ENCODE measurements at regions not wholly inside any gene's neighbourhood (a gene's known extent, or its start where the extent isn't known, plus 50 kb on each side); places are given as distances from the start of the nearest gene placed in this dataset.

DNA sequence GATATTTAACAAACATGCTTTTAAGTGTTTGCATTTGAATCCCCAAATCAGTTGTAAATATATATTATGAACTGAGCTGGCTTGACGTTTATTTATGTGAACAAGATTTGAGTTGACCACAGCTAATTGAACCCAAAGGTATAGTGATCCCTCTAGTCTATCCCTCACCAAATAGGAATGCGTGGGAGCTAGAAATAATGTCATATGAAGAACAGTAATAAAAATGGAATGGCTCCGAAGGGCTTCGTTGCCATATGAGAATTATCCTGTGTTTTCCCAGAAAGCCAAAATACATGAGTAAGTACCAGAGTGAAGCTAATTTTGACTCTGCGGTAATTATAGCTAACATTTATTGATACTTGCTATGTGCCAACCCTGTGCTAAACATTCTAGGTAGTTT is 142.7 kb downstream of the ADCYAP1 start:
- no peak for TF ChIP-seq POLR2AphosphoS5 (IDR thresholded peaks at IDR 0.05; ENCODE audit: borderline replicate concordance, low read depth, low read length)
- no peak for TF ChIP-seq FOXP2 (optimal IDR thresholded peaks at IDR 0.05; ENCODE audit: control extremely low read depth, extremely low read length, insufficient read depth)
- TF ChIP-seq EZH2 (IDR thresholded peaks at IDR 0.05), result no peak
- Histone ChIP-seq H3K27ac (no peak overlapping the region), H3K9ac (ENCODE audit: insufficient read length) (no peak overlapping the region), H3K4me3 (no peak overlapping the region), H3K9me3 (ENCODE audit: low read depth, low read length) (no peaks in the 10 kb centered on the region), H3K36me3 (ENCODE audit: insufficient read depth, low read length) (no peaks in the 10 kb centered on the region)
- DNase-seq (ENCODE audit: low read depth, low spot score), result no peak

DNA sequence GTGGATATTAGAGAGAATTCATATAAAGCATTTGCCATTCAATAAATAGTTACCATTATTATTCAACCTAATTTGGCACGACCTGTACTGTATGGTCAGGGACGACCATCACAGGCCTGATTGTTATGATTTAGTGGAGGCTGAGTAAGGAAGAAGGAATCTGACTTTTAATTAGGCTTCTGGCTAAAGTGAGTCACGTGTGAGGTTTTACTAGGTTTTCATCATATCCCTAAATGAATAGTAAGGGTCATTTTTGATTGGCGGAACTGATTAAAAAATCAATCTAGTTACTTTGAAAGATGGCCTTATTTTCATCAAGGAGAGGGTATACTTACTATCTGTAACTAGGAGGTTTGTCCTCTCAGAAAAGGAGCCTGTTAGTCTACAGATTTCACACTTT is 143.4 kb downstream of the ADCYAP1 start:
- H3K9me3 ChIP-seq (ENCODE audit: low read depth, low read length), result no peaks in the 10 kb centered on the region
- H3K4me3 ChIP-seq, result no peak overlapping the region
- no peak overlapping the region for H3K27ac ChIP-seq
- no peak overlapping the region for H3K9ac ChIP-seq (ENCODE audit: insufficient read length)
- TF ChIP-seq FOXP2 (optimal IDR thresholded peaks at IDR 0.05; ENCODE audit: control extremely low read depth, extremely low read length, insufficient read depth), result no peak
- TF ChIP-seq EZH2 (IDR thresholded peaks at IDR 0.05), result no peak
- no peaks in the 10 kb centered on the region for H3K36me3 ChIP-seq (ENCODE audit: insufficient read depth, low read length)
- DNase-seq (ENCODE audit: low read depth, low spot score), result no peak

DNA sequence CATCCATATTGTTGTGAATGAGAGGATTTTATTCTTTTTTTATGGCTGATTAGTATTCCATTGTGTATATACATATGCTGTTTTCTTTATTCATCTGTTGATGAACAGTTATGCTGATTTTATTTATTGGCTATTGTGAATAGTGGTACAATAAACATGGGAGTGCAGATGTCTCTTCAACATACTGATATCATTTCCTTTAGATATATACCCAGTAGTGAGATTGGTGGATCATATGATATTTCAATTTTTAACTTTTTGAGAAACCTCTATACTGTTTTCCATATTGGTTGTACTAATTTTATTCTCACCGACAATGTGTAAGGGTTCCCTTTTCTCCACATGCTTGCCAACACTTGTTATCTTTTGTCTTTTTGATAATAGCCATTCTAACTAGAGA is 144.5 kb downstream of the ADCYAP1 start:
- Histone ChIP-seq H3K9me3 (ENCODE audit: low read depth, low read length) (no peaks in the 10 kb centered on the region), H3K36me3 (ENCODE audit: insufficient read depth, low read length) (no peaks in the 10 kb centered on the region), H3K4me3 (no peak overlapping the region), H3K27ac (no peak overlapping the region), H3K9ac (ENCODE audit: insufficient read length) (no peak overlapping the region)
- DNase-seq (ENCODE audit: low read depth, low spot score), result no peak
- no peak for TF ChIP-seq POLR2AphosphoS5 (IDR thresholded peaks at IDR 0.05; ENCODE audit: borderline replicate concordance, low read depth, low read length)
- no peak for TF ChIP-seq EZH2 (IDR thresholded peaks at IDR 0.05)
- TF ChIP-seq FOXP2 (optimal IDR thresholded peaks at IDR 0.05; ENCODE audit: control extremely low read depth, extremely low read length, insufficient read depth), result no peak

DNA sequence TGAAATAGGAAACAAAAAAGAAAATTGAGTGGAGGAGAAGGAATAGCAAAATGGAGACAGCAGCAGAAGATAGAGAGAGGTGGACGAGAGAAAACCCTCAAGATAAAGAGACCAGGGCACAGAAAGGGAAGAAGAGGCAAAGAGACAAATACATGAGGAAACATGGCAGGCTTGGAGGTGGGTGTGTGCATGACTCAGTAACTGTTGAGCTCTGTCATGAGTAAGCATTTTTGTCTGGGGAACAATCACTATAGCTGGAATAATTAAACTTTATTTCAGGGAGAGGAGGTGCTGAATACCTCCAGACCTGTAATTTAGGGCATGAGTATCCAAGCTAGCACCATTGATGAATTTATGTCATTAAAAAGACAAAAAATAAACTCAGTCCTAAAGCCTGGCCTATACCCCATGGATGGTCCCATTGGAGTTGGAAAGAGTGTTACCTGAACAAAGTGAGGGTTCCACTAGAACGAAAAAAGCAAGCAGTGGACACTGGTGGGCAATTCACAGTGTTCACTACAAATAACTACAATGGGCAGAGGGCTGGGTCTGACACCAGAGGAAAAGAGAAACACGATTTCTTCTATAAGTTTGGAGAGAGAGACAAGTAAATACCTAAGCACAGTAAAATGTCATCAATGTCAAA is 145.5 kb downstream of the ADCYAP1 start:
- Histone ChIP-seq H3K9me3 (ENCODE audit: low read depth, low read length) (no peaks in the 10 kb centered on the region), H3K27ac (no peak overlapping the region), H3K4me3 (no peak overlapping the region), H3K36me3 (ENCODE audit: insufficient read depth, low read length) (no peaks in the 10 kb centered on the region), H3K9ac (ENCODE audit: insufficient read length) (no peak overlapping the region)
- TF ChIP-seq EZH2 (IDR thresholded peaks at IDR 0.05) (no peak), POLR2AphosphoS5 (IDR thresholded peaks at IDR 0.05; ENCODE audit: borderline replicate concordance, low read depth, low read length) (no peak), FOXP2 (optimal IDR thresholded peaks at IDR 0.05; ENCODE audit: control extremely low read depth, extremely low read length, insufficient read depth) (no peak)
- DNase-seq (ENCODE audit: low read depth, low spot score), result no peak

DNA sequence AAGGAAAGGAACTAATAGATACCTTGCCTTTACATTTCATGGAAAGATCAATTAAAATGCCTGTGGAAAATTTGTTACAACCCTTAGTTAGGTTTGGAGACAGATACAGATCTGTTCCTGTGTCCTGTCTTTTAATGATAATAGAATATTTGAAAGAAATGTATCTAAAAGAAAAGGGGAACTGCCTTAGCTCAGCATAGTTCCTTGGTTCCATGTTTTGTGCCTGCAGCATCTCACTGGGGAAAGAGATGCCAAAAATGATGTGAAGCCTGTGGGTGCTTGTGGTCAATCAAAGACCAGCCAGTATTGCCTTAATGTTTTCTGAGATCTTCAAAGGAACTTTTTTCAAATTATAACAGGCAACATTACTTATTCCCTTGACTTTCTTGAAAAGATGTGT is 147.6 kb downstream of the ADCYAP1 start:
- TF ChIP-seq FOXP2 (optimal IDR thresholded peaks at IDR 0.05; ENCODE audit: control extremely low read depth, extremely low read length, insufficient read depth) (no peak), EZH2 (IDR thresholded peaks at IDR 0.05) (no peak), POLR2AphosphoS5 (IDR thresholded peaks at IDR 0.05; ENCODE audit: borderline replicate concordance, low read depth, low read length) (no peak)
- Histone ChIP-seq H3K27ac (no peak overlapping the region), H3K36me3 (ENCODE audit: insufficient read depth, low read length) (no peaks in the 10 kb centered on the region), H3K4me3 (no peak overlapping the region), H3K9ac (ENCODE audit: insufficient read length) (no peak overlapping the region), H3K9me3 (ENCODE audit: low read depth, low read length) (no peaks in the 10 kb centered on the region)
- DNase-seq (ENCODE audit: low read depth, low spot score), result no peak

DNA sequence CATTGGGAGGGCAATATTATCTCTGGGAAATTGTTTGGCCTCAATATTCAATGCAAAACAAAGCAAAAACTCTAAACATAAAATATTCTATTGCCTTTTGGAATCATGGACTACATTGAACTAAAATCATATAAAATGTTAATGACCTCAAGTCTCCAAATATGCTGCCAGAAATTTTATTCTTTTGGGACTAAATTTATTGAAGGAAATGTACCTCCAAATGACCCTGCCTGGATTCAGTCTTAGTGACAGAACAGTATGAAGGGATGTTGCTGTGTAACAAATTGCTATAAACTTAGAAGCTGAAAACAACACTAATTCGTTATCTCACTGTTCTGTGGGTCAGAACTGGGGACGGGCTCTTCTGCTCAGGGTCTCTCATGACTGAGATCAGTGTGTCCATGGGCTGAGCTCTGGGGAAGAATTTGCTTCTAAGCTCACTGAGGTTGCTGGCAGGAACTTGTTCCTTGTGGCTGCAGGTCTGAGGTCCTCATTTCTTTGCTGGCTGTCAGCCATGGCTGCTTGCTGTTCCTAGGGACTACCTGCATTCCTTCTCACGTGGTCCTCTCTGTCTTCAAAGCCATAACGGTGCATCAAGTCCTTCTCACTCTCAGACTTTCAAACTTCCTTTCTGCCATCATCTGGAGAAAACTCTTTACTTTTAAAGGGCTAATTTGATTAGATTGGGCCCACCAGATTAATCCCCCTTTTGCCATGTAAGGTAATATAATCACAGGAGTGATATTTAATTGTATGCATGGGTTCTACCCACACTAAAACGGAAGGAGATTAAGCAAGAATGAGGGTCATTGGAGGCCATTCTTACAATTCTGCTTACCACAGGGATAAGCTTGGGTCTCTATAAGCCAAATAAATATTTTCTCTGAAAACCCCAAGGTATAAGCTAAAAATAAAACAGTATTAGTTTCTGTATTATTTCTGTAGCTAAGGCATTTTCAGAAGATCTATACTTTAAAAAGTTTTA is 149.0 kb downstream of the ADCYAP1 start:
- Histone ChIP-seq H3K9me3 (ENCODE audit: low read depth, low read length) (no peaks in the 10 kb centered on the region), H3K36me3 (ENCODE audit: insufficient read depth, low read length) (no peaks in the 10 kb centered on the region), H3K27ac (no peak overlapping the region), H3K9ac (ENCODE audit: insufficient read length) (no peak overlapping the region), H3K4me3 (no peak overlapping the region)
- no peak for DNase-seq (ENCODE audit: low read depth, low spot score)
- TF ChIP-seq POLR2AphosphoS5 (IDR thresholded peaks at IDR 0.05; ENCODE audit: borderline replicate concordance, low read depth, low read length), result no peak
- no peak for TF ChIP-seq EZH2 (IDR thresholded peaks at IDR 0.05)
- TF ChIP-seq FOXP2 (optimal IDR thresholded peaks at IDR 0.05; ENCODE audit: control extremely low read depth, extremely low read length, insufficient read depth), result no peak

DNA sequence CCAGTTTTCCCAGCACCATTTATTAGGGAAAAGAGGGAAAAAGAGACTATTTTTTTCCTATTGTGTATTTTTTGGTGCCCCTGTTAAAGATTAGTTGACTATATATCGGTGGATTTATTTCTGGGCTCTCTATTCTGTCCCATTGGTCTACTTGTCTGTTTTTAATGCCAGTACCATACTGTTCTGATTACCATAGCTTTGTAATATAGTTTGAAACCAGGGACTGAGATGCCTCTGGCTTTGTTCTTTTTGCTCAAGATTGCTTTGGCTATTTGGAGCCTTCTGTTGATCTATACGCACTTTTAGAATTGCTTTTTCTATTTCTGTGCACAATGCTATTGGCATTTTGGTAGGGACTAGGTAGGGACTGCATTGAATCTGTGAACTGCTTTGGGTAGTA is 151.7 kb downstream of the ADCYAP1 start:
- no peaks in the 10 kb centered on the region for H3K36me3 ChIP-seq (ENCODE audit: insufficient read depth, low read length)
- H3K9me3 ChIP-seq (ENCODE audit: low read depth, low read length), result no peaks in the 10 kb centered on the region
- H3K4me3 ChIP-seq, result no peak overlapping the region
- DNase-seq (ENCODE audit: low read depth, low spot score), result no peak
- no peak for TF ChIP-seq EZH2 (IDR thresholded peaks at IDR 0.05)
- no peak for TF ChIP-seq POLR2AphosphoS5 (IDR thresholded peaks at IDR 0.05; ENCODE audit: borderline replicate concordance, low read depth, low read length)
- TF ChIP-seq FOXP2 (optimal IDR thresholded peaks at IDR 0.05; ENCODE audit: control extremely low read depth, extremely low read length, insufficient read depth), result no peak
- no peak overlapping the region for H3K9ac ChIP-seq (ENCODE audit: insufficient read length)
- no peak overlapping the region for H3K27ac ChIP-seq

DNA sequence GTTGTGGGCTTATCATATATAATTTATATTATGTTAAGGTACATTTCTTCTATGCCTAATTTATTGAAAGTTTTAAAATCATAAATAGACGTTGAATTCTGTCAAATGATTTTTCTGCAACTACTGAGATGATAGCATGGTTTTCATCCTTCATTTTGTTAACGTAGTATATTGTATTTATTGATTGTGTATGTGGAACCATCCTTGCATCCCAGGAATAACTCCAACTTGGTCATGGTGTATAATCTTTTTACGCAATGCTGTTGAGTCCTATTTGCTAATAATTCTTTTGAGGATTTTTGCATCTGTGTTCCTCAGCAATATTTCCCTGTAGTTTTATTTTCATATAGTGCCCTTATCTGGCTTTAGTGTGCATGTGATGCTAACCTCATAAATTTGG is 152.7 kb downstream of the ADCYAP1 start:
- Histone ChIP-seq H3K27ac (no peak overlapping the region), H3K36me3 (ENCODE audit: insufficient read depth, low read length) (no peaks in the 10 kb centered on the region), H3K4me3 (no peak overlapping the region), H3K9me3 (ENCODE audit: low read depth, low read length) (no peaks in the 10 kb centered on the region), H3K9ac (ENCODE audit: insufficient read length) (no peak overlapping the region)
- TF ChIP-seq EZH2 (IDR thresholded peaks at IDR 0.05) (no peak), FOXP2 (optimal IDR thresholded peaks at IDR 0.05; ENCODE audit: control extremely low read depth, extremely low read length, insufficient read depth) (no peak), POLR2AphosphoS5 (IDR thresholded peaks at IDR 0.05; ENCODE audit: borderline replicate concordance, low read depth, low read length) (no peak)
- DNase-seq (ENCODE audit: low read depth, low spot score), result no peak
